Right ventricle myocardium superior (tissue), 1 donor: ENCODE measurements at regions not wholly inside any gene's neighbourhood (a gene's known extent, or its start where the extent isn't known, plus 50 kb on each side); places are given as distances from the start of the nearest gene placed in this dataset. TPM values are rescaled to one million over a fixed set of nuclear protein-coding genes. Genes with fewer than 3 reads are reported as not detected.

Experiments used
- ATAC-seq: fragments of 200-7000 bp; cut with Tn5 transposase; one replicate; pipeline ENCODE4 v1.9.1; 2020; ENCODE audit warnings: mild to moderate bottlenecking; ENCODE audit not compliant: poor library complexity
- DNase-seq: peaks from one replicate; pipeline ENCODE4 v3.0.0-alpha.2; 2020
- intact Hi-C: fragments of 100-400 bp; cut with DNase I; formaldehyde crosslinking; loops from one replicate; pipeline ENCODE4 v1.11.2; 2022
- microRNA-seq: library from miRNA; unstranded; fragments of <30 nt; microRNA quantifications from one replicate; pipeline ENCODE4 v1.2.0, GENCODE V29; 2020
- donor health status: DM: no; HTN: yes; CAD: no; lungs with severe emphysema.

DNA sequence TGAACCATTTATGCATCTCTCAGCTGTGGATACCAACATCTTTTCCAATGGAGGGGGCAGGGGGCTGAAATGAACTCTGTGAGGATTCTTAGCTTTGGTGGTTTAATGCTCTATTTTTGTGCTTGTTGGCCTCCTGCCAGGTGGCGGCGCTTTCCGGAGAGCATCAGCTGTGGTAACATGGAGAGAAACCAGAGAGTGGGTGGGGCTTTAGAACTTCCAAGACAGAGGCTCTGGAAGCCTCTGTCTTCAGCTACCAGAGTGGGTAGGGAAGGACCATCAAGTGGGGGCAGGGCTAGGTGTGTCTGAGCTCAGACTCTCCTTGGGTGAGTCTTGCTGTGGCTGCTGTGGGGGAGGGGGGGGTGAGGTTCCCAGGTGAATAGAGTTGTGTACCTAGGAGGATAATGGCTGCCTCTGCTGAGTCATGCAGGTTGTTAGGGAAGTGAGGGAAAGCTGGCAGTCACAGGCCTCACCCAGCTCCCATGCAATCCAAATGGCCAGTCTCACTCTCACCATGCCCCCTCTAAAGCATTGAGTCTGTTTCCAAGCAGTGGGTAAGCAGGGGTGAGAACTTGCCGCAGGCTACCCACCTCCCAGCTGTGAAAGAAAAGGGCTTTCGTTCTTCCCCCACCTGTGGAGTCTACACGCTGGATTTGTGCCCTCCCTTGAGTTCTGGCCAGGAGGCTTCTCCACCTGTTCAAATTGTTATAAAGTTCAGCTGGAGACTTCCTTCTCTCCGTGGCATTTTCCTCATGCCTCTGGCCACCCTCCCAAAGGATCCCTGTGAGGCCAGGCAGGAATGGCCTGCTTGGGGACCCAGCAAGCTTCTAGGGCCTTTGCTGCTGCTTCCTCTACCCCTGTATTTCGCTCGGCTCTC, 527.0 kb downstream of the NEBL start:
- DNase-seq (no peak), ATAC-seq (no peak)
- intact Hi-C loops: no loop called here

DNA sequence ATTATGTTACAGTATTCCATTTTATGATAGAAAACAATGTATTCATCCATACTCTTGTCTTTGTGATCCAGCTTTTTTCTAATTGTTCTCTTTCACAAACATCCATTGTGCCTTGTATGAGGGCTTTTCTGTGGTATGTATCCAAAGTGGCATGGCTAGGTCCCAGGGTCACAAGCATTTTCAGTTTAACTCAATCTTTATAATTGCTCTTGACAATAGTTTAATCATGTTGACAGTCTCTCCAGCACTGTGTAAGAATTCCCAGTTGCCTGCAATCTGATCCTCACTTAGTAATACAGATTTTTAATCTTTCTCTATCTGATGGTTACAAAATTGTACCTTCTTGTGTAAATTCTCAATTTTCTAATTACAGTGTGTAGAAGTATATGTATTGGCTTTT, 533.4 kb downstream of the NEBL start:
- intact Hi-C loops: no loop called here
- DNase-seq (no peak), ATAC-seq (no peak)

DNA sequence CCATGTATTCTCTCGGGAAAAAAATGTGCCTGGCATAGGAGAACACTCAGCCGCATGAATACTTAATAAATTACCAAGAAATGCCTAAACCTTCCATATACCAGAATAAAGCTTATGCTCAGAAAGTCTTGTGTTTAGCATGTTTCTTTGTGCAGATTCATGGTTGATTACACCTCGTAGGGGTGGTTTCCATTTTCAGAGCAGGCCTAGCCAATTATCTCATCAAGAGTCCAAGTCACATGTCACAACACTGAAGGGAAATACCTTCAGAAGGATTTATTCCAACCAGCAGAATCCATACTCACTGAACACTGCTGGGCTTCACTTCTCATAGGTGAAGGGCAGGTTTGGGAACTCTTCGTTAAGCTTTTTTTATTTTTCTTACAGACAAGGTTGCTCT, 539.7 kb downstream of the PLXDC2 start:
- DNase-seq (no peak), ATAC-seq (no peak)
- intact Hi-C loops: no loop called here

DNA sequence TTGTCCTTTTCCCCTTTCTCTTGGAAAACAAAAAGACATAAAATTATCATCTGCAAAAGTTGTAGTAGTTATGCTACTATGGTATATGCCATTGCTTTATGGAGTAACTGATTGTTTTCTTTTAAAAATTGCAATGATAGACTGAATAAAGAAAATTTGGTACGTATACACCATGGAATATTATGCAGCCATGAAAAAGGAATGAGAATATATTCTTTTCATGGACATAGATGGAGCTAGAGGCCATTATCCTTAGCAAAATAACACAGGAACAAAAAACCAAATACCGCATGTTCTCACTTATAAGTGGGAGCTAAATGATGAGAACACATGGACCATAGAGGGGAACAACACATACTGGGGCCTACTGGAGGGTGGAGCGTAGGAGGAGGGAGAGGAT, 538.8 kb downstream of the PLXDC2 start:
- DNase-seq: no peak
- no peak for ATAC-seq
- intact Hi-C loops: no loop called here

DNA sequence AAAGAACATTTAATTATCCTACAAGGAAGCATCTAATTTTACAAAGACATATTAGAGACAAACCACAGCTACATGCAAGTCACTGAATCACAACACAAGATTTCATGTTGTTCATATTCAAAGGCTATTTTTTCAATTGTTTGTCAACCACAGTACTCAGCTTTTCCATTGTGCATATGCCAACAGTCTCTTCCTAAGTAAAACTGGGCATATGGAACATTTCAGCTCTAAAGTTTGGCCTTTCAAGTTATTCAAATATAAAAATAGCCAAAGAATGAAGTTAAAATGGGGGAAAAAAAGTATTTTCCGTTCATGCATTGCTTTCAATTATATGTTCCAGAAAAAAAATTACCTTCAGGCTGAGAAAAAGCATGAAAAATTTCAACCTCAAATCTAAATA, 537.9 kb downstream of the PLXDC2 start:
- ATAC-seq: no peak
- no peak for DNase-seq
- intact Hi-C loops: no loop called here

DNA sequence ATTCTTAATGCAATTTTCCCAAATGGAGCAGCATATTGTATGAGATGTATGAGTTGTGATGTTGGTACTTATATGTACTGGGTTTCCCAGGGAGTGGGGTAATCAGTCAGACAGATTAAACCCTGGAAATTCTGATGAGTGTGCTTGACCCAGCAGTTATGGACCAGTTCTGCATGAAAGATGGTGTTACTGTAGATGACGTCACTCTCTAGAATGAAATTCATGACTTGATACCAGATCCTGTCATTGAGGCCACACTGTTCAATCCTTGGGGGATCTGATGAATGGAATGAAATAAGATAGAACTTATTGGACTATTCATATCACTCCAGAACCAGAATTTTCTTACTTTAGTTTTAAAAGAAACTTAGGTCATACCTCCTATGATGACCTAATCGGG, 534.3 kb downstream of the PLXDC2 start:
- ATAC-seq: no peak
- no peak for DNase-seq
- intact Hi-C loops: no loop called here

DNA sequence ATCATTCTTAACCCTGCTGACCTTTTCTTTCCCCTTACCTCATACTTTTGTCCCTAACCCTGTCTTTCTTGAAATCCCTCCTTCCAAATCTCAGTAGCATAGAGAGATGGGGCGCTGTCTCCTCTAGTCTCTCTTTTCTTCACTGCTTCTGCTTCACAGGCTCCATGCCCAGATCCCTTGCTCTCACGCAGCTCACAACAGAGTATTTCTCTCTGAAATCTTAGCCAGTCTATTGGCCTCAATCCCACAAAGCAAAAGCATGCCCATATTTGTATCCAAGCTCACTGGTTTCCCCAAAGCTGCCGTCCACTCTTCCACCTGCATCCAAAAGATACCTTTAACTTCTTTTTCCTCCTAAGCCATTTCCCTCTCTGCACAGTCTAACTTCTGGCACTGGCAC, 526.8 kb downstream of the PLXDC2 start:
- intact Hi-C loops: no loop called here
- DNase-seq (no peak), ATAC-seq (no peak)

Small RNAs in the stretch of these regions (microRNA-seq; reads per million reads assigned to microRNA genes)
- gene MIR4675: not detected
